HepG2 (cell line): ENCODE measurements at regions not wholly inside any gene's neighbourhood (a gene's known extent, or its start where the extent isn't known, plus 50 kb on each side); places are given as distances from the start of the nearest gene placed in this dataset.

Source experiments
- ATAC-seq: fragments of 200-7000 bp; cut with Tn5 transposase; 3 replicates; pipeline ENCODE4 v1.9.1; 2020; ENCODE audit warnings: mild to moderate bottlenecking, moderate library complexity
- BruUV-seq: library from RNA; stranded (reverse); fragments of 400-500 nt; replicated peaks from 2 replicates; lab custom pipeline; 2021; lab: Mats Ljungman, UMichigan
- CTCF ChIA-PET: fragments of 300-600 bp; formaldehyde crosslinking; extraction: SDS; loops from one replicate; lab custom pipeline; 2021; ENCODE audit warnings: low total read pairs, inconsistent platforms, low intra/inter-chr PET ratio; lab: Yijun Ruan, JAX
- POLR2A ChIA-PET: fragments of 350-600 bp; sonication (Branson Sonifier 250); formaldehyde crosslinking; loops from one replicate; lab custom pipeline; 2020; ENCODE audit warnings: antibody characterized with exemption, inconsistent platforms; lab: Yijun Ruan, JAX
- DNase-seq: peaks from one replicate; pipeline ENCODE4 v3.0.0-alpha.2; 2015; ENCODE audit warnings: low spot score
- FAIRE-seq: peaks from 3 replicates; lab custom pipeline; 2011; peaks lifted over from hg19 to GRCh38; lab: Jason Lieb, UNC
- H2AFZ ChIP-seq: one replicate; pipeline ENCODE4 v1.6.1; 2011; ENCODE audit warnings: low read length, inconsistent platforms
- H3K27ac ChIP-seq: fragments of 300-600 bp; 3 replicates; pipeline ENCODE4 v1.8.0; 2011; ENCODE audit warnings: mixed run types, mild to moderate bottlenecking, mixed read lengths, low read length, inconsistent platforms; ENCODE audit not compliant: insufficient read depth; ENCODE audit errors: extremely low read length
- H3K27me3 ChIP-seq, 2 experiments: fragments of 200-600 bp in 1 of 2; 2 replicates in 1 of 2; 3 replicates in 1 of 2; pipeline versions ENCODE4 v1.6.0 to v1.8.0; 2011; ENCODE audit warnings: low read length in 2 of 2, mild to moderate bottlenecking in 2 of 2, moderate library complexity in 2 of 2, inconsistent platforms in 1 of 2; ENCODE audit not compliant: insufficient read depth in 2 of 2, control insufficient read depth in 1 of 2
- H3K36me3 ChIP-seq, 2 experiments: fragments of 200-600 bp in 1 of 2; replicated peaks in 1 of 2; 2 replicates in 1 of 2; 3 replicates in 1 of 2; pipeline versions ENCODE4 v1.5.1 to v1.8.0; 2011; ENCODE audit warnings: low read length in 2 of 2, inconsistent platforms in 1 of 2; ENCODE audit not compliant: insufficient read depth in 2 of 2, control insufficient read depth in 1 of 2
- H3K4me1 ChIP-seq: 2 replicates; pipeline ENCODE4 v1.5.1; 2012; ENCODE audit warnings: low read length, inconsistent platforms; ENCODE audit not compliant: insufficient read depth
- H3K4me2 ChIP-seq: 2 replicates; pipeline ENCODE4 v1.6.0; 2011; ENCODE audit warnings: low read depth, low read length, inconsistent platforms
- H3K4me3 ChIP-seq, 3 experiments: fragments of 200-600 bp in 1 of 3; sonication (generic), shearing (Covaris generic) in 1 of 3; replicated peaks in 1 of 3; 2 replicates each; pipeline ENCODE4 v1.5.1; 2011 to 2016; ENCODE audit warnings: low read length in 3 of 3, inconsistent platforms in 2 of 3, low read depth in 2 of 3, mild to moderate bottlenecking in 2 of 3, control low read depth in 1 of 3, mixed read lengths in 1 of 3; ENCODE audit not compliant: insufficient read depth in 1 of 3
- H3K79me2 ChIP-seq: one replicate; pipeline ENCODE4 v1.6.1; 2011; ENCODE audit warnings: low read length, inconsistent platforms; ENCODE audit not compliant: insufficient read depth
- H3K9ac ChIP-seq: 2 replicates; pipeline ENCODE4 v1.6.0; 2011; ENCODE audit warnings: mild to moderate bottlenecking, low read depth, low read length, inconsistent platforms; ENCODE audit not compliant: insufficient read depth
- H3K9me3 ChIP-seq: 2 replicates; pipeline ENCODE4 v1.5.1; 2012; ENCODE audit warnings: mild to moderate bottlenecking, low read length
- H4K20me1 ChIP-seq: 2 replicates; pipeline ENCODE4 v1.6.0; 2011; ENCODE audit warnings: inconsistent platforms, mild to moderate bottlenecking, low read length, moderate library complexity; ENCODE audit not compliant: insufficient read depth
- CENPX ChIP-seq: sonication (generic); formaldehyde crosslinking; IDR thresholded peaks from 2 replicates; pipeline ENCODE4 v1.9.0; 2021; ENCODE audit warnings: mild to moderate bottlenecking, missing genetic modification reagents, moderate library complexity
- POGZ ChIP-seq: sonication (generic); formaldehyde crosslinking; IDR thresholded peaks from 2 replicates; pipeline ENCODE4 v1.4.0; 2020; ENCODE audit warnings: mild to moderate bottlenecking, missing genetic modification reagents
- RAD21 ChIP-seq: fragments of 450-650 bp; formaldehyde crosslinking; IDR thresholded peaks from 2 replicates; pipeline ENCODE4 v1.5.0; 2020; ENCODE audit warnings: mild to moderate bottlenecking
- RFX5 ChIP-seq: IDR thresholded peaks from 2 replicates; pipeline ENCODE4 v1.6.1; 2011; ENCODE audit warnings: low read depth, low read length, improper control_type of control experiment
- TP53 ChIP-seq: sonication (generic); formaldehyde crosslinking; conservative IDR thresholded peaks from 2 replicates; pipeline ENCODE4 v1.4.0; 2020; ENCODE audit warnings: missing genetic modification reagents
- ZNF607 ChIP-seq: sonication (generic); formaldehyde crosslinking; IDR thresholded peaks from 2 replicates; pipeline ENCODE4 v1.5.1; 2020; ENCODE audit warnings: missing genetic modification reagents, mild to moderate bottlenecking, borderline replicate concordance
- ZSCAN12 ChIP-seq: sonication (generic); formaldehyde crosslinking; IDR thresholded peaks from 2 replicates; pipeline ENCODE4 v1.9.0; 2021; ENCODE audit warnings: mild to moderate bottlenecking, missing genetic modification reagents
- WGBS: methylation state at CpG from one replicate; pipeline ENCODE4 v1.1.6; 2017; ENCODE audit warnings: low lambda C conversion rate; 5-methylcytosine and 5-hydroxymethylcytosine counted together
- in situ Hi-C: cut with HindIII; loops from 2 replicates; pipeline ENCODE4 v1.10.0; 2017; ENCODE audit warnings: low pct_unique_long_range_greater_than_20kb; ENCODE audit not compliant: extremely low pct_ligation_motif_present
- intact Hi-C: fragments of 100-400 bp; cut with micrococcal nuclease; formaldehyde crosslinking; loops from one replicate; pipeline ENCODE4 v1.10.0; 2022; ENCODE audit not compliant: unreplicated experiment
- TF ChIP-seq, protein P1 (sequence below): sonication (generic); formaldehyde crosslinking; IDR thresholded peaks from 2 replicates; pipeline ENCODE4 v1.4.0; 2020; ENCODE audit warnings: missing genetic modification reagents, borderline replicate concordance
- TF ChIP-seq, protein P2 (sequence below), 2 experiments: sonication (generic) in 1 of 2; formaldehyde crosslinking in 1 of 2; IDR thresholded peaks; 2 replicates each; pipeline versions ENCODE4 v1.4.0 to v1.6.1; 2016 to 2020; ENCODE audit warnings: borderline replicate concordance in 1 of 2, low read depth in 1 of 2, mild to moderate bottlenecking in 1 of 2, missing genetic modification reagents in 1 of 2
- TF ChIP-seq, protein P3 (sequence below): sonication (generic); formaldehyde crosslinking; IDR thresholded peaks from 2 replicates; pipeline ENCODE4 v1.4.0; 2020; ENCODE audit warnings: missing genetic modification reagents, borderline replicate concordance
- TF ChIP-seq, protein P4 (sequence below): sonication (generic); formaldehyde crosslinking; IDR thresholded peaks from 2 replicates; pipeline ENCODE4 v1.4.0; 2020; ENCODE audit warnings: low read depth, mild to moderate bottlenecking, missing genetic modification reagents

DNA sequence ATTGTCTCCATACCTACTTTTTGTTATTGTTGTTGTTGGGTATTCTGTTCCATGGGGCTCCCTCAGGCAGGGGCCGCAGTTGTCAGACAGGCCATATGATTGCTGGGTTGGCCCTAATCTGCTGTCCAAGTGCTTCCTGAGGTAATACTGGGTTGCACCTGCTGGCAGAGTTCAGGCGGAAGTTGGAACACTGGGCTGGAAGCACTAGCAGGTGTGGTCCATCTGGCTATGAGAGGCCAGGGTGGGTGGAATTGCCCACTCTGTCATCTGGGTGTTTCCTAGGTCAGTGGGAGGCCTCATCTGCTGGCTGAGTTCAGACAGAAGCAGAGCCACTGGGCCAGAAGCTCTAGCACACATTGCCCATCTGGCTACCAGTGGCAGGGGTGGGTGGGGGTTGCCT, 81.3 kb upstream of the NID2 start (continued):
- no peak for TF ChIP-seq ZSCAN12 (CRISPR knock-in tag)
- TF ChIP-seq ZNF607 (CRISPR knock-in tag), result no peak
- no peak for TF ChIP-seq TP53
- no peak for TF ChIP-seq RFX5
- TF ChIP-seq, protein P1, sequence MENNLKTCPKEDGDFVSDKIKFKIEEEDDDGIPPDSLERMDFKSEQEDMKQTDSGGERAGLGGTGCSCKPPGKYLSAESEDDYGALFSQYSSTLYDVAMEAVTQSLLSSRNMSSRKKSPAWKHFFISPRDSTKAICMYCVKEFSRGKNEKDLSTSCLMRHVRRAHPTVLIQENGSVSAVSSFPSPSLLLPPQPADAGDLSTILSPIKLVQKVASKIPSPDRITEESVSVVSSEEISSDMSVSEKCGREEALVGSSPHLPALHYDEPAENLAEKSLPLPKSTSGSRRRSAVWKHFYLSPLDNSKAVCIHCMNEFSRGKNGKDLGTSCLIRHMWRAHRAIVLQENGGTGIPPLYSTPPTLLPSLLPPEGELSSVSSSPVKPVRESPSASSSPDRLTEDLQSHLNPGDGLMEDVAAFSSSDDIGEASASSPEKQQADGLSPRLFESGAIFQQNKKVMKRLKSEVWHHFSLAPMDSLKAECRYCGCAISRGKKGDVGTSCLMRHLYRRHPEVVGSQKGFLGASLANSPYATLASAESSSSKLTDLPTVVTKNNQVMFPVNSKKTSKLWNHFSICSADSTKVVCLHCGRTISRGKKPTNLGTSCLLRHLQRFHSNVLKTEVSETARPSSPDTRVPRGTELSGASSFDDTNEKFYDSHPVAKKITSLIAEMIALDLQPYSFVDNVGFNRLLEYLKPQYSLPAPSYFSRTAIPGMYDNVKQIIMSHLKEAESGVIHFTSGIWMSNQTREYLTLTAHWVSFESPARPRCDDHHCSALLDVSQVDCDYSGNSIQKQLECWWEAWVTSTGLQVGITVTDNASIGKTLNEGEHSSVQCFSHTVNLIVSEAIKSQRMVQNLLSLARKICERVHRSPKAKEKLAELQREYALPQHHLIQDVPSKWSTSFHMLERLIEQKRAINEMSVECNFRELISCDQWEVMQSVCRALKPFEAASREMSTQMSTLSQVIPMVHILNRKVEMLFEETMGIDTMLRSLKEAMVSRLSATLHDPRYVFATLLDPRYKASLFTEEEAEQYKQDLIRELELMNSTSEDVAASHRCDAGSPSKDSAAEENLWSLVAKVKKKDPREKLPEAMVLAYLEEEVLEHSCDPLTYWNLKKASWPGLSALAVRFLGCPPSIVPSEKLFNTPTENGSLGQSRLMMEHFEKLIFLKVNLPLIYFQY (CRISPR knock-in tag), result no peak
- TF ChIP-seq POGZ (CRISPR knock-in tag), result no peak
- TF ChIP-seq, all 625 proteins: peak for 0

DNA sequence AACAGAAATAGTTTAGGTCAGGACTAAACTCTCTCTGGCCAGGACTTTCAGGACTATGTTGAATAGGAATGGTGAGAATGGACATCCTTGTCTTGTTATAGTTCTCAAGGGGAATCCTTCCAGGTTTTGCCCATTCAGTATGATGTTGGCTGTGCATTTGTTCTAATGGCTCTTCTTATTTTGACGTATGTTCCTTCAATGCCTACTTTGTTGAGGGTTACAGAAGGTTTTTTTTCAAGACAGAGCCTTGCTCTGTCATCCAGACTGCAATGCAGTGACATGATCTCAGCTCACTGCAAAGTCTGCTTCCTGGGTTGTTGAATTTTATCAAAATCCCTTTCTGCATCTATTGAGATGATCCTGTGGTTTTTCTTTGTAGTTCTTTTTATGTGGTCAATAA, 79.5 kb upstream of the NID2 start:
- ChIA-PET CTCF (no interaction called here), POLR2A (no interaction called here)
- no peak overlapping the region for H3K4me2 ChIP-seq
- no peaks in the 10 kb centered on the region for H3K9me3 ChIP-seq
- DNase-seq (no peak), ATAC-seq (no peak), FAIRE-seq (no peak)
- no peaks in the 10 kb centered on the region for H3K36me3 ChIP-seq
- WGBS, result 0% methylated on average over 1 of the region's 1 CpG
- no peak overlapping the region for H2AFZ ChIP-seq
- H4K20me1 ChIP-seq, result no peaks in the 10 kb centered on the region
- no peak overlapping the region for H3K4me3 ChIP-seq
- H3K27ac ChIP-seq, result no peak overlapping the region
- H3K27me3 ChIP-seq, result no peaks in the 10 kb centered on the region; a peak in 1 of 5 replicates
- no peaks in the 10 kb centered on the region for H3K79me2 ChIP-seq
- H3K4me1 ChIP-seq, result no peaks in the 10 kb centered on the region
- in situ Hi-C loops (no loop called here), intact Hi-C loops (no loop called here)
- H3K9ac ChIP-seq, result no peak overlapping the region
- no TSS peak for BruUV-seq
- TF ChIP-seq, protein P2, sequence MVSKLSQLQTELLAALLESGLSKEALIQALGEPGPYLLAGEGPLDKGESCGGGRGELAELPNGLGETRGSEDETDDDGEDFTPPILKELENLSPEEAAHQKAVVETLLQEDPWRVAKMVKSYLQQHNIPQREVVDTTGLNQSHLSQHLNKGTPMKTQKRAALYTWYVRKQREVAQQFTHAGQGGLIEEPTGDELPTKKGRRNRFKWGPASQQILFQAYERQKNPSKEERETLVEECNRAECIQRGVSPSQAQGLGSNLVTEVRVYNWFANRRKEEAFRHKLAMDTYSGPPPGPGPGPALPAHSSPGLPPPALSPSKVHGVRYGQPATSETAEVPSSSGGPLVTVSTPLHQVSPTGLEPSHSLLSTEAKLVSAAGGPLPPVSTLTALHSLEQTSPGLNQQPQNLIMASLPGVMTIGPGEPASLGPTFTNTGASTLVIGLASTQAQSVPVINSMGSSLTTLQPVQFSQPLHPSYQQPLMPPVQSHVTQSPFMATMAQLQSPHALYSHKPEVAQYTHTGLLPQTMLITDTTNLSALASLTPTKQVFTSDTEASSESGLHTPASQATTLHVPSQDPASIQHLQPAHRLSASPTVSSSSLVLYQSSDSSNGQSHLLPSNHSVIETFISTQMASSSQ (IDR thresholded peaks at IDR 0.05; ENCODE audit: low read depth), result no peak
- TF ChIP-seq, protein P2 (CRISPR knock-in tag; IDR thresholded peaks at IDR 0.05; ENCODE audit: borderline replicate concordance), result no peak
- TF ChIP-seq CENPX (CRISPR knock-in tag), result no peak
- TF ChIP-seq, protein P3, sequence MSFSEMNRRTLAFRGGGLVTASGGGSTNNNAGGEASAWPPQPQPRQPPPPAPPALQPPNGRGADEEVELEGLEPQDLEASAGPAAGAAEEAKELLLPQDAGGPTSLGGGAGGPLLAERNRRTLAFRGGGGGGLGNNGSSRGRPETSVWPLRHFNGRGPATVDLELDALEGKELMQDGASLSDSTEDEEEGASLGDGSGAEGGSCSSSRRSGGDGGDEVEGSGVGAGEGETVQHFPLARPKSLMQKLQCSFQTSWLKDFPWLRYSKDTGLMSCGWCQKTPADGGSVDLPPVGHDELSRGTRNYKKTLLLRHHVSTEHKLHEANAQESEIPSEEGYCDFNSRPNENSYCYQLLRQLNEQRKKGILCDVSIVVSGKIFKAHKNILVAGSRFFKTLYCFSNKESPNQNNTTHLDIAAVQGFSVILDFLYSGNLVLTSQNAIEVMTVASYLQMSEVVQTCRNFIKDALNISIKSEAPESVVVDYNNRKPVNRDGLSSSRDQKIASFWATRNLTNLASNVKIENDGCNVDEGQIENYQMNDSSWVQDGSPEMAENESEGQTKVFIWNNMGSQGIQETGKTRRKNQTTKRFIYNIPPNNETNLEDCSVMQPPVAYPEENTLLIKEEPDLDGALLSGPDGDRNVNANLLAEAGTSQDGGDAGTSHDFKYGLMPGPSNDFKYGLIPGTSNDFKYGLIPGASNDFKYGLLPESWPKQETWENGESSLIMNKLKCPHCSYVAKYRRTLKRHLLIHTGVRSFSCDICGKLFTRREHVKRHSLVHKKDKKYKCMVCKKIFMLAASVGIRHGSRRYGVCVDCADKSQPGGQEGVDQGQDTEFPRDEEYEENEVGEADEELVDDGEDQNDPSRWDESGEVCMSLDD (CRISPR knock-in tag), result no peak
- TF ChIP-seq, protein P4, sequence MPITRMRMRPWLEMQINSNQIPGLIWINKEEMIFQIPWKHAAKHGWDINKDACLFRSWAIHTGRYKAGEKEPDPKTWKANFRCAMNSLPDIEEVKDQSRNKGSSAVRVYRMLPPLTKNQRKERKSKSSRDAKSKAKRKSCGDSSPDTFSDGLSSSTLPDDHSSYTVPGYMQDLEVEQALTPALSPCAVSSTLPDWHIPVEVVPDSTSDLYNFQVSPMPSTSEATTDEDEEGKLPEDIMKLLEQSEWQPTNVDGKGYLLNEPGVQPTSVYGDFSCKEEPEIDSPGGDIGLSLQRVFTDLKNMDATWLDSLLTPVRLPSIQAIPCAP (CRISPR knock-in tag), result no peak
- no peak for TF ChIP-seq RAD21 (CRISPR knock-in tag)
